ENCODE measurements at regions not wholly inside any gene's neighbourhood (a gene's known extent, or its start where the extent isn't known, plus 50 kb on each side); places are given as distances from the start of the nearest gene placed in this dataset.

- TF ChIP-seq CTCF (IDR thresholded peaks at IDR 0.05; ENCODE audit: insufficient read depth, low read depth, low read length): no peak
- DNase-seq (ENCODE audit: low read depth): no peak
- Histone ChIP-seq H3K4me3 (ENCODE audit: low read depth, low read length) (no peak overlapping the region), H3K27me3 (ENCODE audit: control insufficient read depth, insufficient read depth, low read length) (peaks cover 2% of the 10 kb centered on the region; the same call in 1 of the 2 replicates), H3K36me3 (ENCODE audit: control insufficient read depth, insufficient read depth, low read length) (no peaks in the 10 kb centered on the region)
- POLR2A ChIA-PET: no interaction called here
- CTCF ChIA-PET: interaction anchor here (1.1 to 1.6 kb wide), 2 partner anchors 13 to 649 kb away, joined by 4 to 6 read pairs; no protein-coding TSS in a partner anchor
These were observed 764.9 kb upstream of the GOLIM4 start for GRCh38 chr3:168860592-168860991.

GRCh38 chr3:168860028-168860427 is 764.3 kb upstream of the GOLIM4 start:
- Histone ChIP-seq H3K27me3 (ENCODE audit: control insufficient read depth, insufficient read depth, low read length) (peaks cover 2% of the 10 kb centered on the region; the same call in 1 of the 2 replicates), H3K36me3 (ENCODE audit: control insufficient read depth, insufficient read depth, low read length) (no peaks in the 10 kb centered on the region), H3K4me3 (ENCODE audit: low read depth, low read length) (no peak overlapping the region)
- DNase-seq (ENCODE audit: low read depth): no peak
- ChIA-PET POLR2A (no interaction called here), CTCF (interaction anchor here (1.1 to 1.6 kb wide), 2 partner anchors 13 to 649 kb away, joined by 4 to 6 read pairs; no protein-coding TSS in a partner anchor)
- no peak for TF ChIP-seq CTCF (IDR thresholded peaks at IDR 0.05; ENCODE audit: insufficient read depth, low read depth, low read length)

- POLR2A ChIA-PET: no interaction called here
- peaks cover 2% of the 10 kb centered on the region; the same call in 1 of the 2 replicates for H3K27me3 ChIP-seq (ENCODE audit: control insufficient read depth, insufficient read depth, low read length)
- H3K36me3 ChIP-seq (ENCODE audit: control insufficient read depth, insufficient read depth, low read length): no peaks in the 10 kb centered on the region
- CTCF ChIA-PET: interaction anchor here (1.1 to 1.6 kb wide), 2 partner anchors 12 to 648 kb away, joined by 4 to 6 read pairs; no protein-coding TSS in a partner anchor
- no peak overlapping the region for H3K4me3 ChIP-seq (ENCODE audit: low read depth, low read length)
- no peak for DNase-seq (ENCODE audit: low read depth)
- no peak for TF ChIP-seq CTCF (IDR thresholded peaks at IDR 0.05; ENCODE audit: insufficient read depth, low read depth, low read length)
These were observed 763.9 kb upstream of the GOLIM4 start for GRCh38 chr3:168859574-168859973.

GRCh38 chr3:168859143-168859542 is 763.4 kb upstream of the GOLIM4 start:
- POLR2A ChIA-PET: no interaction called here
- peaks cover 2% of the 10 kb centered on the region; the same call in 1 of the 2 replicates for H3K27me3 ChIP-seq (ENCODE audit: control insufficient read depth, insufficient read depth, low read length)
- CTCF ChIA-PET: interaction anchor here (0.7 kb wide), 1 partner anchor 12 kb away, joined by 3 read pairs; no protein-coding TSS in a partner anchor
- TF ChIP-seq CTCF (IDR thresholded peaks at IDR 0.05; ENCODE audit: insufficient read depth, low read depth, low read length): no peak
- no peak for DNase-seq (ENCODE audit: low read depth)
- no peaks in the 10 kb centered on the region for H3K36me3 ChIP-seq (ENCODE audit: control insufficient read depth, insufficient read depth, low read length)
- no peak overlapping the region for H3K4me3 ChIP-seq (ENCODE audit: low read depth, low read length)

GRCh38 chr3:168858327-168858726 is 762.6 kb upstream of the GOLIM4 start:
- no peak overlapping the region for H3K4me3 ChIP-seq (ENCODE audit: low read depth, low read length)
- TF ChIP-seq CTCF (IDR thresholded peaks at IDR 0.05; ENCODE audit: insufficient read depth, low read depth, low read length): no peak
- peaks cover 2% of the 10 kb centered on the region; the same call in 1 of the 2 replicates for H3K27me3 ChIP-seq (ENCODE audit: control insufficient read depth, insufficient read depth, low read length)
- H3K36me3 ChIP-seq (ENCODE audit: control insufficient read depth, insufficient read depth, low read length): no peaks in the 10 kb centered on the region
- POLR2A ChIA-PET: no interaction called here
- no peak for DNase-seq (ENCODE audit: low read depth)
- CTCF ChIA-PET: interaction anchor here (0.7 kb wide), 1 partner anchor 11 kb away, joined by 3 read pairs; no protein-coding TSS in a partner anchor

All from BJ (cell line).